ENCODE measurements at regions not wholly inside any gene's neighbourhood (a gene's known extent, or its start where the extent isn't known, plus 50 kb on each side); places are given as distances from the start of the nearest gene placed in this dataset.

GRCh38 chr6:166771701-166772100 is 144.7 kb upstream of the RPS6KA2 start:
- DNase-seq, result no peak

- no peak for DNase-seq
These were observed 143.4 kb upstream of the RPS6KA2 start for GRCh38 chr6:166770216-166771116.

- no peak for DNase-seq
These were observed 142.6 kb upstream of the RPS6KA2 start for GRCh38 chr6:166769648-166770047.

- DNase-seq, result no peak
These were observed 141.7 kb upstream of the RPS6KA2 start for GRCh38 chr6:166768761-166769160.

GRCh38 chr6:166767230-166767629 is 140.2 kb upstream of the RPS6KA2 start:
- no peak for DNase-seq

GRCh38 chr6:166766769-166767168 is 139.7 kb upstream of the RPS6KA2 start:
- DNase-seq, result no peak

- DNase-seq, result no peak
These were observed 138.1 kb upstream of the RPS6KA2 start for GRCh38 chr6:166765234-166765541.

GRCh38 chr6:166764473-166765233 is 137.6 kb upstream of the RPS6KA2 start:
- no peak for DNase-seq

- no peak for DNase-seq
These were observed 136.8 kb upstream of the RPS6KA2 start for GRCh38 chr6:166763606-166764472.

- DNase-seq, result no peak
These were observed 134.8 kb upstream of the RPS6KA2 start for GRCh38 chr6:166761801-166762200.

- no peak for DNase-seq
These were observed 133.2 kb upstream of the RPS6KA2 start for GRCh38 chr6:166760288-166760687.

- DNase-seq, result no peak
These were observed 131.2 kb upstream of the RPS6KA2 start for GRCh38 chr6:166758136-166758704.

- peak; percentile 32 for DNase-seq
These were observed 130.4 kb upstream of the RPS6KA2 start for GRCh38 chr6:166757232-166758135.

GRCh38 chr6:166754218-166755030 is 127.4 kb upstream of the RPS6KA2 start:
- DNase-seq, result no peak

- no peak for DNase-seq
These were observed 126.1 kb upstream of the RPS6KA2 start for GRCh38 chr6:166752928-166753721.

GRCh38 chr6:166752097-166752496 is 125.0 kb upstream of the RPS6KA2 start:
- DNase-seq, result no peak

GRCh38 chr6:166751051-166751595 is 124.1 kb upstream of the RPS6KA2 start:
- no peak for DNase-seq

- DNase-seq, result no peak
These were observed 123.2 kb upstream of the RPS6KA2 start for GRCh38 chr6:166750108-166750793.

- DNase-seq, result no peak
These were observed 122.6 kb upstream of the RPS6KA2 start for GRCh38 chr6:166749666-166750065.

Data from hindlimb muscle (tissue), 1 donor.